H1 (cell line): ENCODE measurements at regions not wholly inside any gene's neighbourhood (a gene's known extent, or its start where the extent isn't known, plus 50 kb on each side); places are given as distances from the start of the nearest gene placed in this dataset.

Experiments
- CTCF ChIA-PET: fragments of 300-600 bp; sonication (Branson Sonifier 250); formaldehyde crosslinking; loops from one replicate; lab custom pipeline; 2021; ENCODE audit not compliant: partially characterized antibody; lab: Charles Lee
- POLR2A ChIA-PET: fragments of 300-600 bp; sonication (Branson Sonifier 250); formaldehyde crosslinking; loops from one replicate; lab custom pipeline; 2021; ENCODE audit warnings: inconsistent platforms; ENCODE audit not compliant: partially characterized antibody; lab: Charles Lee
- DNase-seq, 2 experiments: peaks; one replicate each; pipeline versions ENCODE4 v3.0.0 to v3.0.0-alpha.2; 2010 to 2022; ENCODE audit warnings: low spot score in 2 of 2, low read depth in 1 of 2, mixed read lengths in 1 of 2
- FAIRE-seq: peaks from 2 replicates; lab custom pipeline; 2011; peaks lifted over from hg19 to GRCh38; lab: Jason Lieb, UNC
- H2AFZ ChIP-seq: 2 replicates; pipeline ENCODE4 v1.8.1; 2012; ENCODE audit warnings: low read length, inconsistent platforms
- H2AK5ac ChIP-seq: 2 replicates; pipeline ENCODE4 v1.6.1; 2013; ENCODE audit warnings: low read depth, low read length
- H2BK120ac ChIP-seq: replicated peaks from 2 replicates; pipeline ENCODE3; 2013; ENCODE audit warnings: low read depth, low read length, inconsistent platforms
- H2BK12ac ChIP-seq: 2 replicates; pipeline ENCODE4 v1.6.1; 2013; ENCODE audit warnings: low read depth, low read length
- H2BK15ac ChIP-seq: 2 replicates; pipeline ENCODE4 v1.6.1; 2013; ENCODE audit warnings: low read length
- H2BK20ac ChIP-seq: 2 replicates; pipeline ENCODE4 v1.6.1; 2013; ENCODE audit warnings: low read length
- H2BK5ac ChIP-seq: 2 replicates; pipeline ENCODE4 v1.6.1; 2013; ENCODE audit warnings: low read depth, low read length
- H3K14ac ChIP-seq: 2 replicates; pipeline ENCODE4 v1.6.1; 2013; ENCODE audit warnings: inconsistent platforms; ENCODE audit not compliant: insufficient read length
- H3K18ac ChIP-seq: 2 replicates; pipeline ENCODE4 v1.6.1; 2013; ENCODE audit warnings: low read length; ENCODE audit errors: extremely low read depth
- H3K23ac ChIP-seq: 2 replicates; pipeline ENCODE4 v1.6.1; 2013; ENCODE audit warnings: inconsistent platforms; ENCODE audit not compliant: insufficient read length
- H3K23me2 ChIP-seq: 2 replicates; pipeline ENCODE4 v1.6.1; 2013; ENCODE audit warnings: low read depth, low read length
- H3K27ac ChIP-seq: 2 replicates; pipeline ENCODE4 v1.6.1; 2011; ENCODE audit warnings: low read depth, low read length, inconsistent platforms
- H3K27me3 ChIP-seq, 4 experiments: replicated peaks in 1 of 4; 1 replicate in 1 of 4; 2 replicates in 3 of 4; pipeline versions ENCODE4 v1.6.1 to v1.8.1; 2011 to 2013; ENCODE audit warnings: low read length in 3 of 4, mild to moderate bottlenecking in 3 of 4, inconsistent platforms in 2 of 4, mixed read lengths in 2 of 4, moderate library complexity in 1 of 4; ENCODE audit not compliant: control insufficient read depth in 3 of 4, insufficient read depth in 3 of 4; ENCODE audit errors: extremely low read depth in 1 of 4
- H3K36me3 ChIP-seq, 4 experiments: 2 replicates each; pipeline versions ENCODE4 v1.6.1 to v1.8.1; 2011 to 2013; ENCODE audit warnings: mild to moderate bottlenecking in 4 of 4, low read length in 3 of 4, moderate library complexity in 2 of 4, control low read depth in 1 of 4, inconsistent platforms in 1 of 4; ENCODE audit not compliant: insufficient read depth in 4 of 4, control insufficient read depth in 2 of 4
- H3K4ac ChIP-seq: replicated peaks from 2 replicates; pipeline ENCODE3; 2013; ENCODE audit warnings: low read length, low read depth, mixed read lengths, inconsistent platforms; ENCODE audit not compliant: insufficient read length
- H3K4me1 ChIP-seq, 4 experiments: replicated peaks in 1 of 4; 1 replicate in 1 of 4; 2 replicates in 3 of 4; pipeline versions ENCODE4 v1.6.1 to v1.8.1; 2011 to 2013; ENCODE audit warnings: low read length in 3 of 4, inconsistent platforms in 2 of 4, mixed read lengths in 1 of 4; ENCODE audit not compliant: insufficient read depth in 4 of 4, control insufficient read depth in 3 of 4
- H3K4me2 ChIP-seq, 2 experiments: 2 replicates each; pipeline versions ENCODE4 v1.6.1 to v1.8.1; 2011 to 2013; ENCODE audit warnings: low read depth in 2 of 2, low read length in 2 of 2, control low read depth in 1 of 2, inconsistent platforms in 1 of 2, mild to moderate bottlenecking in 1 of 2; ENCODE audit not compliant: insufficient read depth in 1 of 2
- H3K4me3 ChIP-seq, 4 experiments: fragments of 200-600, 300-600 bp in 1 of 4; sonication (generic), shearing (Covaris generic), sonication (Bioruptor Twin) in 1 of 4; 2 replicates each; pipeline versions ENCODE4 v1.5.1 to v1.8.1; 2011 to 2016; ENCODE audit warnings: low read length in 4 of 4, low read depth in 3 of 4, control low read depth in 2 of 4, inconsistent platforms in 2 of 4, mild to moderate bottlenecking in 2 of 4, mixed read lengths in 1 of 4, moderate library complexity in 1 of 4; ENCODE audit not compliant: insufficient read depth in 2 of 4; ENCODE audit errors: extremely low read depth in 1 of 4
- H3K56ac ChIP-seq: replicated peaks from 2 replicates; pipeline ENCODE3; 2013; ENCODE audit warnings: low read depth, mild to moderate bottlenecking, mixed read lengths, low read length, inconsistent platforms; ENCODE audit not compliant: insufficient read length
- H3K79me1 ChIP-seq: 2 replicates; pipeline ENCODE4 v1.6.1; 2013; ENCODE audit warnings: low read depth, low read length, control low read depth
- H3K79me2 ChIP-seq, 2 experiments: 2 replicates each; pipeline versions ENCODE4 v1.6.1 to v1.8.1; 2012 to 2013; ENCODE audit warnings: low read length in 2 of 2, mild to moderate bottlenecking in 2 of 2, inconsistent platforms in 1 of 2; ENCODE audit not compliant: insufficient read depth in 2 of 2, control insufficient read depth in 1 of 2
- H3K9ac ChIP-seq, 4 experiments: replicated peaks in 1 of 4; 1 replicate in 1 of 4; 2 replicates in 3 of 4; pipeline versions ENCODE4 v1.6.1 to v1.8.1; 2011 to 2013; ENCODE audit warnings: low read depth in 3 of 4, low read length in 3 of 4, control low read depth in 2 of 4, mild to moderate bottlenecking in 2 of 4, moderate library complexity in 2 of 4, inconsistent platforms in 1 of 4; ENCODE audit errors: extremely low read depth in 1 of 4
- H3K9me3 ChIP-seq, 2 experiments: 2 replicates each; pipeline versions ENCODE4 v1.6.1 to v1.8.1; 2012 to 2013; ENCODE audit warnings: mild to moderate bottlenecking in 2 of 2, moderate library complexity in 2 of 2, control low read depth in 1 of 2, inconsistent platforms in 1 of 2, low read depth in 1 of 2, low read length in 1 of 2, mixed read lengths in 1 of 2; ENCODE audit not compliant: insufficient read depth in 2 of 2
- H4K20me1 ChIP-seq, 2 experiments: replicated peaks in 1 of 2; 2 replicates each; pipeline versions ENCODE3 to v1.8.1; 2011 to 2013; ENCODE audit warnings: inconsistent platforms in 2 of 2, low read length in 2 of 2, mild to moderate bottlenecking in 1 of 2; ENCODE audit not compliant: insufficient read depth in 2 of 2, control insufficient read depth in 1 of 2
- H4K5ac ChIP-seq: 2 replicates; pipeline ENCODE4 v1.6.1; 2013; ENCODE audit warnings: low read length, low read depth, mixed read lengths, inconsistent platforms; ENCODE audit not compliant: insufficient read length
- H4K8ac ChIP-seq: 2 replicates; pipeline ENCODE4 v1.8.0; 2013; ENCODE audit warnings: mild to moderate bottlenecking, moderate library complexity, low read length, inconsistent platforms; ENCODE audit not compliant: insufficient read depth; ENCODE audit errors: extremely low read depth
- H4K91ac ChIP-seq: replicated peaks from 2 replicates; pipeline ENCODE3; 2013; ENCODE audit warnings: low read length, mixed read lengths, inconsistent platforms; ENCODE audit not compliant: insufficient read length
- BACH1 ChIP-seq: IDR thresholded peaks from 2 replicates; pipeline ENCODE4 v1.6.1; 2012; ENCODE audit warnings: low read length, improper control_type of control experiment
- CEBPB ChIP-seq: IDR thresholded peaks from 2 replicates; pipeline ENCODE4 v1.6.1; 2012; ENCODE audit warnings: low read depth, low read length
- CHD2 ChIP-seq: IDR thresholded peaks from 2 replicates; pipeline ENCODE4 v1.6.1; 2012; ENCODE audit warnings: low read length, improper control_type of control experiment
- CTBP2 ChIP-seq: IDR thresholded peaks from 2 replicates; pipeline ENCODE4 v1.7.0; 2011; ENCODE audit warnings: borderline replicate concordance, mild to moderate bottlenecking, moderate library complexity, mixed read lengths, low read length; ENCODE audit not compliant: insufficient read depth, insufficient read length
- EP300 ChIP-seq, 2 experiments: IDR thresholded peaks; 1 replicate in 1 of 2; 2 replicates in 1 of 2; pipeline ENCODE4 v1.6.1; 2011 to 2012; ENCODE audit warnings: low read depth in 2 of 2, low read length in 2 of 2, mild to moderate bottlenecking in 2 of 2, borderline replicate concordance in 1 of 2, inconsistent platforms in 1 of 2, moderate library complexity in 1 of 2
- FOSL1 ChIP-seq: IDR thresholded peaks from 2 replicates; pipeline ENCODE4 v1.6.1; 2011; ENCODE audit warnings: mild to moderate bottlenecking, low read depth, low read length, moderate library complexity; ENCODE audit not compliant: insufficient read depth
- JUN ChIP-seq: IDR thresholded peaks from 2 replicates; pipeline ENCODE4 v1.6.1; 2011; ENCODE audit warnings: low read depth, mild to moderate bottlenecking, improper control_type of control experiment, low read length
- MAX ChIP-seq: IDR thresholded peaks from 2 replicates; pipeline ENCODE4 v1.6.1; 2012; ENCODE audit warnings: inconsistent platforms
- RNF2 ChIP-seq: fragments of 200-900, 300-1000 bp; sonication (generic); IDR thresholded peaks from 2 replicates; pipeline ENCODE4 v1.7.1; 2016; ENCODE audit warnings: borderline replicate concordance, low read depth, mild to moderate bottlenecking, antibody characterized with exemption, low read length; ENCODE audit not compliant: poor library complexity, severe bottlenecking; ENCODE audit errors: missing control alignments
- RXRA ChIP-seq: IDR thresholded peaks from 2 replicates; pipeline ENCODE4 v1.6.1; 2011; ENCODE audit warnings: low read depth, mild to moderate bottlenecking, low read length, moderate library complexity; ENCODE audit not compliant: insufficient read depth
- SIRT6 ChIP-seq: IDR thresholded peaks from one replicate; pipeline ENCODE4 v1.7.1; 2012; ENCODE audit warnings: low read length, inconsistent platforms
- TAF1 ChIP-seq: IDR thresholded peaks from 2 replicates; pipeline ENCODE4 v1.6.1; 2011; ENCODE audit warnings: mild to moderate bottlenecking, low read depth, low read length

DNA sequence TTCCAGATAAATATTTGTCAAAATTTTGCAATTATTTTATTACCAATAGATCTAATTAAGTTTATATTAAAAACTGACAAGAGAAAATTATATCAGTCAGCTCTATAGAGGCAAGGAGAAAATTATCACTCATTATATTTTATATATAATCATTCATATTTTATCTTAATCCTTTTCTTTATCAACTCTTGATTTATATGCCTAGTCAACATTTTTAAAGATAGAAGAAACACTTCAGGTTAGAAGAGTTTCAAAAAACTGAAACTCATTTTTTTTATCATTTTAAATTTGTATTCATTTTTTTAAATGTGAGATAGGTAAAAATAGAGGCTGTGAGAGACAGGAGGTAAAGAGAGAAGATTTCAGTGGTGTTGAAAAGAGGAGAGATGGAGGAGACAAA, 217.3 kb upstream of the P2RY1 start:
- no peaks in the 10 kb centered on the region for H4K20me1 ChIP-seq
- CTCF ChIA-PET: no interaction called here
- H2BK120ac ChIP-seq: no peak overlapping the region
- no peak overlapping the region for H3K4ac ChIP-seq
- no peaks in the 10 kb centered on the region for H3K9me3 ChIP-seq
- no peak overlapping the region for H3K9ac ChIP-seq
- H2AK5ac ChIP-seq: no peak overlapping the region
- no peak for FAIRE-seq
- no peak overlapping the region for H4K5ac ChIP-seq
- H4K8ac ChIP-seq: no peak overlapping the region
- H2BK12ac ChIP-seq: no peak overlapping the region
- TF ChIP-seq CHD2 (no peak), RNF2 (no peak), RXRA (no peak), JUN (no peak), EP300 (IDR thresholded peaks at IDR 0.05; ENCODE audit: borderline replicate concordance in 1 of 2, low read depth in 2 of 2, low read length in 2 of 2) (no peak), CEBPB (no peak), TAF1 (no peak), SIRT6 (no peak), FOSL1 (no peak), CTBP2 (no peak), BACH1 (no peak), MAX (no peak)
- H2BK5ac ChIP-seq: no peak overlapping the region
- H3K56ac ChIP-seq: no peak overlapping the region
- H3K23me2 ChIP-seq: no peaks in the 10 kb centered on the region
- no peak for DNase-seq
- no peaks in the 10 kb centered on the region for H3K79me1 ChIP-seq
- no peak overlapping the region for H3K4me3 ChIP-seq
- H3K18ac ChIP-seq: no peak overlapping the region
- no peak overlapping the region for H2BK20ac ChIP-seq
- H3K27ac ChIP-seq: no peak overlapping the region
- H3K79me2 ChIP-seq: no peaks in the 10 kb centered on the region
- no peaks in the 10 kb centered on the region for H3K36me3 ChIP-seq
- H4K91ac ChIP-seq: no peak overlapping the region
- no peaks in the 10 kb centered on the region for H3K27me3 ChIP-seq
- no peak overlapping the region for H3K23ac ChIP-seq
- H3K4me1 ChIP-seq: no peaks in the 10 kb centered on the region
- no peak overlapping the region for H3K4me2 ChIP-seq
- H2AFZ ChIP-seq: no peak overlapping the region
- H2BK15ac ChIP-seq: no peak overlapping the region
- no peak overlapping the region for H3K14ac ChIP-seq
- POLR2A ChIA-PET: no interaction called here
